NCI-H1694 treated with DMSO at 0.1 percent for 48 hours (cell line): ENCODE measurements at regions not wholly inside any gene's neighbourhood (a gene's known extent, or its start where the extent isn't known, plus 50 kb on each side); places are given as distances from the start of the nearest gene placed in this dataset.

Experiments
- DNase-seq: peaks from one replicate; lab custom pipeline; 2025; lab: John Stamatoyannopoulos, UW

DNA sequence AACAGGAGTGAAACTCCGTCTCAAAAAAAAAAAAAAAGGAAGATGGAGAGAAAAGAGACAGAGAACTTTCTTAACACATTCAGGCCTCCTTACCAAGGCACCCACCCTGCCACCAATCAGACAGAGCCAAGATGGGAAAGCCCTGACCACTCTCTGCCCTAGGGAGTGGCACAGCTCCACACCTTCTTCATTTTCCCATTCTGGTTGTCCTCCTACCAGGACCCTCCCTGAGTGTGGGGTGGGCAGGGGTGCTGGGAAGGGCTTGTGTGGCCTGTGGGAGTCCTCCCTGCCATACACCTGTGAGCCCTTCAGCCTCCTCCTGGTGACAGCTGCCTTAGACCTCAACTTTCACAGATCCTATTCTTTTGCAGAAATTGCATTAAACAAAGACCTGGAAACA lies 513.6 kb downstream of the BCL11B start:
- DNase-seq, result no peak

DNA sequence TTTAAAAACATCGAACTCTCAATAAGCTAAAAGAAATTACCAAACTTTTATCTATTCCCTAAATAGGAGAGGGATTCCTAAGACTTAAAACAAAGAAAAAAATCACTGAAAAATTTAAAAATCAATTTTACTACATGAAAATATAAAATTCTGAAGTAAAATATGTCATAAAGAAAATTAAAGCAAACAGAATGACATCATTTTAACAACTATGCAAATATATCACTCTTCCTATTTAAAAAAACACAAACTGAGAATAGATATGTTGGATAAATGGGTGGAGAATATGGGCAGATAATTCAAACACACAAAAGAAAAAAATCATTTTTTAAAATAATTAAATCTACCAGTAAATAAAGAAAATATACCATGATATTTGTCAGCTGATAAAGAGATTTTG lies 510.0 kb downstream of the BCL11B start:
- no peak for DNase-seq

DNA sequence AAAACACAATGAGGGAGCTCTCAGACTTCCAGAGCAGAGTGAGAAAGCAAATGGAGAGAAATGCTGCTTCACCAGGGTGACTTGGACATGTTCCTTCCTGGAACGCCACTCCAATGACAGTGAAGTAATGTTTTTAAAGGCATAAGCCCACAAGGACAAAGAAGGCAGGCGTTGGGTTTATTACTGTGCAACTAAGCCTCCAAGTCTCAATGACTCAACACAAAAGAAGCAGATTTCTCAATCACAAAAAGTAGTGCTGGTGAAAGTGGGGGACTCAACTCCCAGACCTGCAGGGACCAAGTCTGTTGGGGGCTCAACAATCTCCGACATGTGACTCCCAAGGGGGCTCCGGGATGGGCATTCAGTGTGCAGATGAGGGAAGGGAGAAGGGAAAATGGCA lies 505.2 kb downstream of the BCL11B start:
- DNase-seq, result no peak

DNA sequence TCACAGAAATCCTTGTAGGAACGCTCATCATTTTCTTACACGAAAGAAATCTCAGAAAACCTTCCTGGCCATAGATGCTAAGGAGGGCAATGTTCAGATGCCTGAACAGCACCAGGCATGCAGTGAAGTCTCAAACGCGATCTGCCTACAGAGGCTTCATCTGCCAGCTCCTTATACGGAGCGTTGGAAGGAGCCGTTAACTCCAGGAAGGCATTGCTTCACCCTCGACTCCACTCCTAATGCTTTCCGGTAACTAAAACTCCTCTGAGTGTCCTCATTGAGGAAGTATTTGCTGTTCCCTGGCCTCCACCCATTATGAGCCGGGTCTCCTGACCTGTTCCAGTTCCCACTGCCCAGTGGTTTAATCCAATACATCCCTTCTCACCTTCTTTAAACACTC lies 502.7 kb downstream of the BCL11B start:
- DNase-seq, result no peak

DNA sequence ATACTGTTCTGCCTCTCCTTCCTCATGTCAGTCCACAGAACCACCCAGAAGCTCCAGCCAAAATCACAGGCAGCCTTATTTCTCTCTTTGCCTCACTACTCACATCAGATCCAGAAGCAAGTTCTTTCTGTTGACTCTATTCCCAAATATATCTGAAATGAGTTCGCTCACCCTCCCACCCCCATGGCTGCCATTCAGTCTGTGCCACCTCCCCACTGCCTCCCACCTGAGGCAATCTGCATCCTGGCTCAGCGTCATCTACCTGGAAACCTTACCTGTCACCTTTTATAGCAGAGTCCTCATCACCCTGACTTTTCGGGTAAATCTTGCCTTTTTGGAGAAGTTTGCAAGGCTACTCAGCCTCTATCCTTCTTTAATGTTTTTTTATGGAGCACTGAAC lies 501.8 kb downstream of the BCL11B start:
- DNase-seq, result no peak

DNA sequence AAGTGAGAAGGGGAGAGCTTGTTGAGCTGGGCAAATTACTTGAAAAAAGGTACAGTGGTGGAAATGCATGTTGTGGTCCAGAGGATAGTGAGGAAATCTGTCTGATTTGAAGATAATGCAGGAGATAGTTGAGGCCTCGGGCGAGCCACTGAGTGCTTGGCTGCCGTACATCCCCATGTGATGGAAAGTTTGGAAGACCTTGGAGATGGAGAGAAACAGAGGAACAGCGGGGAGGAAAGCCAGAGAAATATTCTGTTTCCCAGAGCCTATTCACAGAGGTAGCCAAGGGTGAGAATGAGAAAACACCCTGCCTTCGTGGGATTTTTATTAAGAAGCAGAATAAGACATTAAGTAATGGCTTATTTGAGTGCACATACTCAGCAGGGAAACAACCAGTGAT lies 498.2 kb downstream of the BCL11B start:
- DNase-seq, result no peak

DNA sequence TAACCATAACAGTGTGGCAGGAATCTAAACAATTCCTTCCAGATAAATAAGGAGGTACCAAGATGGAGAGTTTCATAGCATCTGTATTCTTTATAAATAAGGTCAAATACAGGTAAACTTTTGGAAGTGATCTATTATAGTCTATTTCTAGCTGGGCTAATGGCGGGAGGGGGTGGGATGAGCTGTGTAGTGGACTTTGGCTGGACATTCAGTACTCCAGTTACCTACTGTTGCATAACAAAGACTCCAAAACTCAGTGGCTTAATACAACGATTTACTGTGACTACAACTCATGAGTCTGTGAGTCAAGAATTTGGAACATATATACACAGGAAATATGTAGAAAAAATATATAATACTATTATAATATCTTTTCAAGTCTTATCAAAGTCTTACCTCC lies 496.1 kb downstream of the BCL11B start:
- DNase-seq, result no peak

DNA sequence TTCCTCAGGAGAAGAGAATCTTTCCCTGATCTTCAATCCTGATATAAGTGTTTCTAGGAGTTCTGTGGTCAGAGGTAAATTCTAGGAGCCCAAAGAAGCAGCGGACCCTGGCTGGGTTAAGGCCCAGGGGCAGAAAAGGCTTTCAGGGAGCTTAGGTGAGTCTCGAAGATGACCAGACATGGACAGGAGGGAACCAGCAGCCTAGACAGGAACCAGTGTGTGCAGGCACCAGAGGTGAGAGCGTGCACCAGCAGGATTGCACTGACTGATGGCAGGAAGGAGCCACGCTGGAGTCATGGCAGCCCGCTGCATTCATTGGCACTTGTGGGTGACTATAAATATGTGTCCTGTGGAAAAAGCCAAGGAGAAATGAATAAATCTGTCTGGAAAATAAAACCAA lies 489.9 kb downstream of the BCL11B start:
- DNase-seq, result no peak

DNA sequence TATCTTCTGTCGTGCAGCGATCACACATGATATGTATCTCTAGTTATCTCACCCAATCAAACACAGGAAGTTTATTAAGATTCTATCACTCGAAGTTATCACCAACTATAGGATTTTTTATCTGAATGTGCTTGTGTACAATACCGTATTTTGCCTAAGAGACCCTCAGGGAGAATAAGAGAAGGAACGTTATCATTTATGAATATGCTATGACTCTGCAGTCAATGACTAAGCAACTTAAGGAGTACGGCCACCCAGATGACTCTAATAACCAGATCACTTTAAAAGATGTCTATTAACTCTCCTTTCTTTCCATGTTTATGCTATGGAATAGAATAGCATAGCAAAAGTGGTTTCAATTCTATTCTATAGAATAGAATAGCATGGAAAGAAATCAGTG lies 486.4 kb downstream of the BCL11B start:
- no peak for DNase-seq

DNA sequence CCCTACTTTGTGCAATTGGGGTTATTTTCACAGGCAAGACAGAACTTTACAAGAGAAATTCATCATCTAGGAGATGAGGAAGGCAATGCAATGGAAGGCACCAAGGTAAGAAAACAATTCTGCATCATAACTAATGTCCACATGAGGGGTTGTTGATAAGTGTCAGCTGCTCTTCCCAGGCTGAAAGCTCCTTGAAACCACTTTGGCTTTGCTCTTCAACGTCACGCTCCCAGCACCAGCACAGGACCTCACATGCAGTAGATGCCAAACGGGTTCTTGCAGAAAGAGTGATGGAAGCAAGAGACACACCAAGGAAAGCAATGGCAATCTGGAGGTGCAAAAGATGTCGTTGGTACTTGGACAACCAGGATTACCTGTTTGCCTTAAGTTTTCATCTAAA lies 485.5 kb downstream of the BCL11B start:
- DNase-seq, result no peak

DNA sequence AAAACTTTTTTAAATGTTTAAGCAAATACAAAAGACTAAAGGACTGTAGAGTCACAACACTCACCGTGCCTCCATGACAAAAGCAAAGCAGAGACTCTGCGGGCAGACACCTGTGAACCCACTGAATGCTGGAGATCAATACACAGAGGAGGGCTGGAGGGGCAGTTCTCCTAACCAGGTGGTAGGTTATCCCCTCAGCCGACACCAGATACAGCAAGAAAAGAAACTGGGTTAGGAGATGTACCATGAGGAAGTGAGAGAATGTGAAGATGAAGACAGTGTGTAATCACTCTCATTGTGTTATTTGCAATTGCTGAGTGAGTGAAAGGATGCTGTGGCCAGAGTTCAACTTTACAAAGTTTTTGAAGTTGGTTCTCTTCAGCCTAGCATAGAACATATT lies 480.3 kb downstream of the BCL11B start:
- no peak for DNase-seq

DNA sequence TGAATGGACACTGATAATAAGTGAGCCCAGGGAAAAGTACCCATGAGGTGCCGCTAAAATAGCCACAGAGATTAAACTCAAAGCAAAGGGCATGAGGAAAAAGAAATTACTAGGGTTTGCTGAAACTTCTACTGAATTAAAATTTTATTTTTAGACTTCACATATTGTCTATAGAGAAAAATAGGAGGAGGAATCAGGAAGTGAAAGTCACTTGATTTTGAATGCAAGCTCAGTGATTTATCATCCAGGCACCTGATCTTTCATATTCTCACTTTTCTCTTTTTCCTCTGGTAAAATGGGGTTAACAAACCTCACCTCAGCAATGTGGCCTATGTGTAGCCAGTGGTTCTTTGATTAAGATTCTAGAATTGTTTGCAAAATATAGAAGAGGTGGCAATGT lies 479.8 kb downstream of the BCL11B start:
- DNase-seq, result no peak

DNA sequence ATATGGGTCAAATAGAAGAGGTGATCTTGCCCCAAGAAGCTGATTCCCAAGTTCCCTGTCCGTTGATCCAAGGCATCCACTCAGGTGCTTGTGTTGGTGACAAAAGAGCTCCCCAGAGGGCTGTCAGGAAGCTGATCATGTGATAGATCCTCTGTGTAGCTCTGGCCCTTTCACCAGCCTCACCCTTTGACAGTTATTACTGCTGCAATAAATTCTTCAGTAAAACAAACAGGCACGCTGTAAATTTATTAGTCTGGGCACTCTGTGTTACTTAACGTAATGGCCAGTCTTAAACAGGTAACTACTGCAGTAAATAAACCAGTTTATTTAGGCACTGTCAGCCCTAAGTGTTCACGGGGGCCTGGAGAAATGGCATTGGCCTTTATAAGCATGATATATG lies 473.9 kb downstream of the BCL11B start:
- no peak for DNase-seq

DNA sequence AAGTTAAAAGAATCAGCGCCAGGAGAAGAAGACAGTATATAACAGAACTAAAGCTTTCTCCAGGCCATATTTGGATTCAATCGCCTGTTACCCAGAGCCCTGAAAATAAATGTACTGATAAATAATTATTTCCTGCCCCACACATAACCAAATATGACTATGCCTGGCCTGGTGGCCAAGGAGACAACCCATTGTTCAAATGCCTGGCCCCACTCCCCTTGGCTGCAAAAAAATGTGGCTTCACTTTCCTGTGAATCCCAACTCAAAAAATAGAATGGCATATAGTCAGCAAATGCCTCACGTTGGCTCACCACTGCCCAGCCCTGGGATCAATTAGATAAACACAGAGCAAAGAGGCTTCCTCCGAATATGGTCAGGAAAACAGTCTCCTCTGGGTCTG lies 472.1 kb downstream of the BCL11B start:
- no peak for DNase-seq

DNA sequence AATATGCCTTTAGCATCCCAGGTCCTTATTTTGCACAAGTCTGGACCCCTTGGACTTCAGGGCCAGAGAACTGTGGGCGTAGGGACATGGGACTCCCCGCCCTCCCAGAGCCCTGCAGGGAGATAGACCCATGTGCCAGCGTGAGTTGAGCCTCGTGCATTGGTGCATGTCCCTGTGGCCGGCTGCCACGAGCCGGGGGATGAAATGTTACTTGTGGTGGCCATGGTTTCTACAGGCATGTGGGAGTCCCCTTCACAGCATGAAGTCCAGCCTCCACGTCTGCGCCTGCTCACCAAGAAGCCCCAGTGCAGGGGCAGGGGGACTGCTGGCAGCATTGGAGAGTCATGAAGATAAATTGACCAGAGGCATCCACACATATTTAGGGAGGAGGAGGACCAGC lies 470.0 kb downstream of the BCL11B start:
- no peak for DNase-seq

DNA sequence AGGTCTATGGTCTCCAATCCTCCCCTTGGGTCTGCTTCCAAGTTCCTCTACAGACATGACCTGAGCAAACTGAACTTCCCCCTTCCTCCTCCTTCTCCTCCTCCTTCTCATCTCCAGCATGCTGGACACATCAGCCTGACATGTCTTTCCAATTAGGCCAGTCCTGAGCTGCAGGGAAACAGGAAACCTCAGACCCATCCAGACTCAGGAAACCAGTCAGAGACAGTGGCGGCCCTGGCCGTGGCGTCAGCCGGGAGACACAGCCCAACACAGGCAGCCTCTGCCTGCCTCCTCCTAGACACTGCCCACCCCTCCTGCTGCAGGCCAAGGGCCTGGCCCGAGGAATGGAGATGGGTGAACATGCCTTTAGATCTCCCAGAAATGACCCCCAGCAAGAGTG lies 468.8 kb downstream of the BCL11B start:
- DNase-seq, result no peak

DNA sequence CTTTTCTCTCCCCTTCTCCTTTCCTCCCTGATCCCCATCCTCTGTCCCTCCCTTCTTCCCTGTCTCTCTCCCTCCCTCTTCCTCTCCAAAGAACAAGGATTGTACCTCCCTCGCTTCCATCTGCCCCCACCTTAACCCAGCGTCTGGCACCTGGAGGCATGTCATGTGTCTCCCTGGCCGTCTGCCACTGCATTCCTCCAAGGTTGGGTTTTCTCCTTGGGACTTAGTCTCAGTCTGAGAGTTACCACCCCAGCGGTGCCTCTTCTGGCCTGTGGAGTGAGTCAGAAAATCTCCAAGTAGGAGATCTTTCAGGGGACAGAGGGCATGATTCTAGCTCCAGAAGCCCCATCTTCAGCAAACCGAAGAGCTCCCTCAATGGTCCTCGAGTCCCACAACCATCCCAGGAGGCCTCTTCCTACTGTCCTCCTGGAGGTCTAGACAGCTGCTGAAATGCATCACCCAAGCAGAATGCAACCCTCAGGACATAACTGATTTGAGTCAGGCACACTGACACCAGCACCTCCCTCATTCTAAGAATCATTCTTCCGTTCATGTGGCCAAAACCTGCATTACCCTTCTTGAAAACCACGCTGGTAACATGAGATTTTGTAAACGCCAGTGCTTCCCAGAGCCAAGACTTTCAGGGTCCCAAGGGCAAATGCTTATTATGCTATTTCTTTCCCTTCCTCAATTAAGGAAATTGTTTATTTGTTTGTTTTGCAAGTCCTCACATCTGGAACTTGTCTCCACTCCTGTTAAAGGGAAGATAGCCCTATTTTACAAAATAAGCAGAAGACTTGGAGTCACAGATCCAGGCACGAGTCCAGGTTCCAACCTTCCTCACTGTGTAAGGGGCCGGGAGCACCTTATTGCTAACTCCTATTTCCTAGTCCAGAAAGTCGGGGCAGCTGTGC lies 463.2 kb downstream of the BCL11B start:
- no peak for DNase-seq

DNA sequence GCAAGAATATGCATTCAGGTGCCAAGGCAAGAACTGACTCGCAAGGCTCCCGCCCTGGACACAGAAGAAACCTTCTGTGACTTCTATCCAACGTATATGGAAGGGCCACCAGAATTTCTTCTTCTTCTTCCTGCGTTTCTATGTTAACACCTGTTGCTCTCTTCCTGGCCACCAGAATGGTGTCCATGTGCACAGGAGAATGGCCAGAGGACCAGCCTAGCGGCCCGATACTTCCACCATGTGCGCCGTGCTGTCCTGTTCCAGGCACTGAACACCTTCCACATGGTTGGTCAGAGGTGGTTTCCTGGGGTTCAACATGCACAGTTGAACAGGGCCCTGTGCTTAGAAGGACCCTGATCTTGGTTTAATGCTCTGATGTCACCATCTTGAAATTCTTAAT lies 455.8 kb downstream of the BCL11B start:
- no peak for DNase-seq

DNA sequence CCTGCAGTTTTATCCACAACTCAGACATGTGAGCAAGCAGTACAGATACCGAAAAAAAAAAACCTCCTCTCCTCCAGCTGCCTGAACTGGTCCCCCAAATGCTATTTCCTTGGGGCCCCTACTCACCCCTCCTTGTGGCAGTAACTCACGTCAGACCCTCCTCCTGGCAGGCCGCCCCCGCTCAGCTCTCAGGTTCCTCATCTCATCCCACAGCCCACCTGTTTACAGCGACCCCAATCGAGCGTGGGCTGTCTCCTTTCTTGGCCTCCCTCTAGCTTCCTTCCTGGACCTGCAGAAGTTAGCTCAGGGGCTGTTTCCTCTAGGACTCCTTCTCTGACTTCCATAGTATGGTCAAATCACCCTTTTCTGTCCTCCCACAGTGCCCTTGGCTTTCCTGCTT lies 455.3 kb downstream of the BCL11B start:
- no peak for DNase-seq

DNA sequence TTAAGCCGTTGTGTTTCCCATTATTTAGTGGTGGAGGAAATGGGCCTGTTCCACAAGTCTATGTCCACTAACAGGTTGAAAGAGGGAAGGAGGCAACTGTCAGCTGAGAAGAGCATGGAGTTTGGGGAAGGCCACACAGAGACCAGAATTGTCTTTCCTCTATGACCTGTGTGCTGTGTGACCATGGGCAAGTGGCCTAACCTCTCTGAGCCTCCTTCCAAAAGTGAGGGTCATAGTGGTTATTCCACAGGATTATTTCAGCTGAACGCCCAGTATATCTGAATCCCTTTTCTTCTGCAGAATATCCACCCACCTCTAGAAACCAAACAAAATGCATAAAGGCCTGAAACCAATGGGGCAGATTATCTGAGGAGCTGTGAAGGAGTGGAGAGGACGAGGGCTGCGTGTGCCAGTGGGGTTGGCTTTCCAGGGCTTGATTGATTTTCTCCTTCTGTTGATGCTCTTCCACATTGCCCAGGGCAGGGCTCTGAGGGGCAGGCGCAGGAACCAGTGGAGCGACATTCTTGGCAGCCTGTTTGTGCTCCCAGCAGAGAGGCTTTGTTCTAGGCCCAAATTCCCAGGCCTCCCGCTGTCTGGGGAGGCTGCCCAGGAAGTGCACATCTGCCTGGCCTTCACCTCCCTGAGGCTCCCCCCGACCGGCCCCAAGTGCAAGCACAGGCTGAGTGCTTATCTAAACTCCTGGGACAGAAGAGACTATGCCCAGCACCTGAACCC lies 452.7 kb downstream of the BCL11B start:
- no peak for DNase-seq

DNA sequence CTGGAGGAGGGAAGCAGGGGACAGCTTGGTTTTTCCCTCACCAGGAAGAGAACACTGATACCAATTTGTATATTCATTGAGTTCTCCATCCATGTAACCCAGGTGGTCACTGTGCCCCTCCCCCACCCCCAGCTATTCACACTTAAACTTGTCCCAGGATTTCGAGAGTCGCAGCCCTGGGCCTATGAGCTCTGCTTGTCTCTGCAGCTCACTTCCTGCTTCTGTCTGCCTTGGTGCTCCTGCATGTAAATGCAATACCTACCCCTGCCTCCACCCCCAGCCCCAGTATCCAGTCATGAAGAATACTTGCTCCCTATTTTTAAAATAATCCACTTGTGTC lies 452.2 kb downstream of the BCL11B start:
- no peak for DNase-seq

DNA sequence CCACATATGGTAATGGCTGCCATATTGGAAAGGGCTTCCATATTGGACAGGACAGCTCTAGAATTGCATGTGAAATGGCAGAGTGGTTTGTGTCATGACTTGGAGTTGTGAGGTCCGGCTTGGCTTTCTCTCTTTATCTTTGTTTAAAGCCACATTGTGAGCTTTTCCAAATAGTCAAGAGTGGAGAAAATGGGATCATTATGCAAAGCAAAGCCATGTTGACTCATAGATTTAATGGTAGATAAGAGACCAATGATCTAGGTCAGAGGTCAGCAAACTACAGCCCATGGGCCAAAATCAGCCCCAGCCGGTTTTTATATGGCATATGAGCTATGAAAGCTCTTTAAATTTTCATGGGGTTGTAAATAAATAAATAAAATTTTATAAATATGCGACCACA lies 449.1 kb downstream of the BCL11B start:
- DNase-seq, result no peak

DNA sequence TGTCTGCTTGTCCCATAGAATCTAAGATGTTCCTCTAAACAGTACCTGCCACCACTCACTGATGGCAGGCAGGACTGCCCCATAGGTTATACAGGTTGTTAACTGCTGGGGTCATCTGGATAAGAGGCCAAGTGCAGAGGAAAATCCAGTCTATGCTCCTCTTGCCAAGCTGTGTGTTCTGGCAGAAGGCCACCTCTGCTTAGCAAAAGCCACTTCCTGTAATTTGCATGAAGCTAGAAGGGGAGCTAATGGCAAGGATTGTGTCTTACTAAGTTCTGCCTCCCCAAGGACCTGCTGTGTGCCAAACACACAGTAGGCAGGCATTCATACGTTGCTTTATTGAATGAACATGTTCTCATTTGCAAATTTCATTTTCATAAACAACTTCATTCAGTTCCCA lies 445.4 kb downstream of the BCL11B start:
- no peak for DNase-seq

DNA sequence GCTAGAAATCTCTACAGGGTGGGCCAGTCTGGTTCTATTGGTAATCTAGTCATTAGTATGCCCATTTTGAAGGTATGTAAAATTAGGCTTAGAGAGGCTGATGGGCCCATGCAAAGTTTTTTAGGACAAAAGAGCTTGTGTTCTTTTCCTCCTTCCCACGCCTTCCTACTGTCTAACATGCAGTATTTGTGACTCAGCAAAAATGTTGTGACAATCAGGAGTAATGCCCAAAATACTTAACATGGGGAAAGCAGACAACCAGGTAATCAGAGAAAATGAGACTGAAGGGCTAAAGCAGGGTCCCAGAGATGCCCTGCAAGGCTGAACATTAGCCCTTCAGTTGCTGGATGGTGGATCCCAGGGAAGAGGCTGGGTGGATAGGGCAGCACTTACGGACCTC lies 437.9 kb downstream of the BCL11B start:
- no peak for DNase-seq
